ENCODE measurements at regions not wholly inside any gene's neighbourhood (a gene's known extent, or its start where the extent isn't known, plus 50 kb on each side); places are given as distances from the start of the nearest gene placed in this dataset.

- TF ChIP-seq CTCF (CRISPR knock-in tag; IDR thresholded peaks at IDR 0.05), result no peak
- no peak for TF ChIP-seq ZNF766 (CRISPR knock-in tag; IDR thresholded peaks at IDR 0.05; ENCODE audit: borderline replicate concordance)
- TF ChIP-seq BRCA1 (CRISPR knock-in tag; IDR thresholded peaks at IDR 0.05), result no peak
- no peak for TF ChIP-seq CBX1 (IDR thresholded peaks at IDR 0.05; ENCODE audit: low read depth)
- TF ChIP-seq ZNF484 (CRISPR knock-in tag; IDR thresholded peaks at IDR 0.05; ENCODE audit: borderline replicate concordance, low read depth), result no peak
- no peak for TF ChIP-seq PATZ1 (CRISPR knock-in tag; IDR thresholded peaks at IDR 0.05)
- no peak for TF ChIP-seq GATA4 (IDR thresholded peaks at IDR 0.05; ENCODE audit: borderline replicate concordance, low read depth)
- TF ChIP-seq POLR2A (IDR thresholded peaks at IDR 0.05; ENCODE audit: insufficient read depth in 1 of 2, low read depth in 2 of 2, low read length in 2 of 2), result no peak
- no peak for TF ChIP-seq EZH2 (conservative IDR thresholded peaks at IDR 0.05; ENCODE audit: low read depth, low read length)
- no peak for TF ChIP-seq GLMP (CRISPR knock-in tag; IDR thresholded peaks at IDR 0.05; ENCODE audit: borderline replicate concordance)
- TF ChIP-seq FOXK2 (IDR thresholded peaks at IDR 0.05), result no peak
Measured at GRCh38 chr5:165242646-165243045, 1737.2 kb downstream of the MAT2B start.
